Skin epidermis (tissue), 12 donors: ENCODE measurements at regions not wholly inside any gene's neighbourhood (a gene's known extent, or its start where the extent isn't known, plus 50 kb on each side); places are given as distances from the start of the nearest gene placed in this dataset.
"Not testable (repeated sequence)": the region's sequence is repeated elsewhere in the genome, so short reads cannot be mapped to it uniquely, and the experiment has no call there.

Source experiments
- H3K27ac ChIP-seq, 21 experiments: fragments of 200-600 bp; sonication (generic) in 11 of 21; one replicate each; pipeline ENCODE4 v1.5.0; 2020; ENCODE audit warnings: mild to moderate bottlenecking in 3 of 21, inconsistent platforms in 2 of 21, moderate library complexity in 2 of 21
- H3K4me3 ChIP-seq, 7 experiments: fragments of 200-600 bp; sonication (generic) in 2 of 7; one replicate each; pipeline ENCODE4 v1.5.0; 2020; ENCODE audit warnings: inconsistent platforms in 2 of 7, mild to moderate bottlenecking in 2 of 7, moderate library complexity in 1 of 7

GRCh38 chr2:58358026-58358425 is 116.9 kb upstream of the FANCL start:
- Histone ChIP-seq H3K27ac (no peak overlapping the region), H3K4me3 (no peak overlapping the region)

- Histone ChIP-seq H3K27ac (no peak overlapping the region), H3K4me3 (no peak overlapping the region)
These were observed 116.4 kb upstream of the FANCL start for GRCh38 chr2:58357521-58357920.

- no peak overlapping the region for H3K27ac ChIP-seq
- no peak overlapping the region for H3K4me3 ChIP-seq
These were observed 113.1 kb upstream of the FANCL start for GRCh38 chr2:58354230-58354629.

GRCh38 chr2:58350484-58350883 is 109.4 kb upstream of the FANCL start:
- no peak overlapping the region for H3K27ac ChIP-seq
- no peak overlapping the region for H3K4me3 ChIP-seq

GRCh38 chr2:58347810-58348209 is 106.7 kb upstream of the FANCL start:
- Histone ChIP-seq H3K4me3 (no peak overlapping the region), H3K27ac (no peak overlapping the region)

- no peak overlapping the region for H3K4me3 ChIP-seq
- no peak overlapping the region for H3K27ac ChIP-seq
These were observed 99.9 kb upstream of the FANCL start for GRCh38 chr2:58341047-58341446.

GRCh38 chr2:58339548-58340243 is 98.6 kb upstream of the FANCL start:
- no peak overlapping the region for H3K4me3 ChIP-seq
- no peak overlapping the region for H3K27ac ChIP-seq

- H3K27ac ChIP-seq = no peak overlapping the region
- no peak overlapping the region for H3K4me3 ChIP-seq
These were observed 95.3 kb upstream of the FANCL start for GRCh38 chr2:58336416-58336815.

- H3K27ac ChIP-seq = no peak overlapping the region
- no peak overlapping the region for H3K4me3 ChIP-seq
These were observed 93.3 kb upstream of the FANCL start for GRCh38 chr2:58334414-58334813.

- H3K4me3 ChIP-seq, H3K27ac ChIP-seq: not testable (repeated sequence)
These were observed 84.3 kb upstream of the FANCL start for GRCh38 chr2:58325296-58325895.

- no peak overlapping the region for H3K27ac ChIP-seq
These were observed 78.4 kb upstream of the FANCL start for GRCh38 chr2:58319481-58319880.

GRCh38 chr2:58318949-58319348 is 77.8 kb upstream of the FANCL start:
- not testable (repeated sequence) for H3K4me3 ChIP-seq, H3K27ac ChIP-seq

More at GRCh38 chr2:58319481-58319880, 78.4 kb upstream of the FANCL start:
- H3K4me3 ChIP-seq = no peak overlapping the region

GRCh38 chr2:58313926-58314325 is 72.8 kb upstream of the FANCL start:
- H3K27ac ChIP-seq = no peak overlapping the region
- no peak overlapping the region for H3K4me3 ChIP-seq

GRCh38 chr2:58308435-58308834 is 67.3 kb upstream of the FANCL start:
- H3K4me3 ChIP-seq = no peak overlapping the region
- no peak overlapping the region for H3K27ac ChIP-seq

GRCh38 chr2:58304843-58305242 is 63.7 kb upstream of the FANCL start:
- no peak overlapping the region for H3K27ac ChIP-seq
- H3K4me3 ChIP-seq = no peak overlapping the region

- Histone ChIP-seq H3K27ac (no peak overlapping the region), H3K4me3 (no peak overlapping the region)
These were observed 58.0 kb upstream of the FANCL start for GRCh38 chr2:58299123-58299522.

- no peak overlapping the region for H3K27ac ChIP-seq
These were observed 51.9 kb upstream of the FANCL start for GRCh38 chr2:58293056-58293455.

GRCh38 chr2:58291726-58292438 is 50.8 kb upstream of the FANCL start:
- no peak overlapping the region for H3K4me3 ChIP-seq
- no peak overlapping the region for H3K27ac ChIP-seq

More at GRCh38 chr2:58293056-58293455, 51.9 kb upstream of the FANCL start:
- H3K4me3 ChIP-seq = no peak overlapping the region
